Neutrophil (primary cell): ENCODE measurements at regions not wholly inside any gene's neighbourhood (a gene's known extent, or its start where the extent isn't known, plus 50 kb on each side); places are given as distances from the start of the nearest gene placed in this dataset.
A peak's percentile ranks its signal among the peaks of the same experiment; 100 is the strongest.

ENCODE experiments used
- H3K27ac ChIP-seq: fragments of 200-600 bp; sonication (generic); 2 replicates; pipeline ENCODE4 v1.5.1; 2016; ENCODE audit warnings: mild to moderate bottlenecking, moderate library complexity
- H3K27me3 ChIP-seq: fragments of 200-600 bp; sonication (generic); 2 replicates; pipeline ENCODE4 v1.6.0; 2016; ENCODE audit warnings: mild to moderate bottlenecking
- H3K36me3 ChIP-seq: fragments of 200-600 bp; sonication (generic); 2 replicates; pipeline ENCODE4 v1.5.1; 2017
- H3K4me1 ChIP-seq, 2 experiments: fragments of 200-600 bp in 1 of 2; sonication (generic) in 1 of 2; 1 replicate in 1 of 2; 2 replicates in 1 of 2; pipeline versions ENCODE4 v1.5.1 to v1.6.1; 2013 to 2016; ENCODE audit warnings: low read depth in 1 of 2, low read length in 1 of 2, mild to moderate bottlenecking in 1 of 2, moderate library complexity in 1 of 2; ENCODE audit not compliant: control insufficient read depth in 1 of 2, insufficient read depth in 1 of 2
- H3K4me3 ChIP-seq, 2 experiments: fragments of 200-600 bp in 1 of 2; sonication (generic) in 1 of 2; 1 replicate in 1 of 2; 2 replicates in 1 of 2; pipeline ENCODE4 v1.5.1; 2013 to 2016; ENCODE audit warnings: low read depth in 1 of 2, low read length in 1 of 2, mild to moderate bottlenecking in 1 of 2, moderate library complexity in 1 of 2
- H3K9me3 ChIP-seq: fragments of 200-600 bp; sonication (generic); 2 replicates; pipeline ENCODE4 v1.5.1; 2016
- CTCF ChIP-seq: fragments of 200-600 bp; sonication (generic); IDR thresholded peaks from 2 replicates; pipeline ENCODE4 v1.5.1; 2016; ENCODE audit warnings: antibody characterized with exemption

- Histone ChIP-seq H3K27me3 (no peaks in the 10 kb centered on the region), H3K9me3 (no peaks in the 10 kb centered on the region), H3K4me1 (peaks cover 96 to 99% of the 10 kb centered on the region in 2 experiments), H3K4me3 (peak overlapping the region; percentile 48 to 55), H3K27ac (peak overlapping the region; percentile 97), H3K36me3 (no peaks in the 10 kb centered on the region)
- peak; percentile 42 for TF ChIP-seq CTCF
Observed at GRCh38 chr1:234963180-234963903, 165.3 kb downstream of the TOMM20 start.

- H3K27me3 ChIP-seq, result no peaks in the 10 kb centered on the region
- H3K9me3 ChIP-seq, result no peaks in the 10 kb centered on the region
- H3K36me3 ChIP-seq, result no peaks in the 10 kb centered on the region
- peaks cover 96 to 99% of the 10 kb centered on the region in 2 experiments for H3K4me1 ChIP-seq
- TF ChIP-seq CTCF, result no peak
- peak overlapping the region; percentile 48 to 55 for H3K4me3 ChIP-seq
- peak overlapping the region; percentile 97 for H3K27ac ChIP-seq
Observed at GRCh38 chr1:234962340-234962989, 166.2 kb downstream of the TOMM20 start.

GRCh38 chr1:234961456-234962339 is 166.9 kb downstream of the TOMM20 start:
- Histone ChIP-seq H3K4me3 (peak overlapping the region; percentile 48 to 55), H3K27me3 (no peaks in the 10 kb centered on the region), H3K36me3 (no peaks in the 10 kb centered on the region), H3K27ac (peak overlapping the region; percentile 97), H3K9me3 (no peaks in the 10 kb centered on the region), H3K4me1 (peaks cover 96 to 99% of the 10 kb centered on the region in 2 experiments)
- no peak for TF ChIP-seq CTCF

DNA sequence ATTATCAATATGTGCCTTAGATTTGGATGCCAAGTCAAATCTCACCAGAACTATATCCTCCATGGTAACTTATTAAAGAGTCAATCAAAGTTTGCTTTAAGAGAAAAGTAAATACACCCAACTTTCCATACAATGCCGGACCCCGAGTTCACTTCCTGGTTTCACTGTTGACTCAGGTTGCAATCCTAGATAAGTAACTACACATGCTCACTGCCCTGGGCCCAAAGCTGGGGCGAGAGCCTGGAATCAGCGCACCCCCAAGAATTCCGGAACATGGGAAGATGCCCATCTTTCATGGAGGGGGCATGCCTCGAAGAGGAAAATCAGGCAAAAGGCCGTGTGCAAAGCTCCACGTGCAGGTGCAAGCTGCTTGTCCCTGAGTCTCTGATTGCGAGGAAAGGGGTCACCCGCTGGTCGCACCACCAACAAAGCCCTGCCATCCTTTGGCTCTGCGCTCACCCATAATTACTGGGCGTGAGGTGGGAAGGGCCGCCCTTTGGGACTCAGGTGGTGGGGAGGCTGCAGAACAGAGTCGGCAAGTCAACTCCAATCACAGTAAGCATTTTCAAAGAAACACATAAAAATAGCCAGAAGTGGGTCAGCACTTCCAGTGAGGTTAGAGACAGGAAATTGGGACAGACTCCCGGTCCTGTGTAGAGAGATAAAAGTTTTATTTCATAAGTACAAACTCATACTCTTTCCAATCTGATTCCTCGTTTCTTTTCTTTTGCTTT is 167.7 kb downstream of the TOMM20 start:
- no peak for TF ChIP-seq CTCF
- Histone ChIP-seq H3K4me3 (peak overlapping the region in 1 of 2 experiments; percentile 55), H3K9me3 (no peaks in the 10 kb centered on the region), H3K27me3 (no peaks in the 10 kb centered on the region), H3K4me1 (peaks cover 96 to 99% of the 10 kb centered on the region in 2 experiments), H3K36me3 (no peaks in the 10 kb centered on the region), H3K27ac (peak overlapping the region; percentile 97)
